SK-N-SH (cell line): ENCODE measurements at regions not wholly inside any gene's neighbourhood (a gene's known extent, or its start where the extent isn't known, plus 50 kb on each side); places are given as distances from the start of the nearest gene placed in this dataset.

ENCODE experiments used
- ELF1 ChIP-seq: IDR thresholded peaks from 2 replicates; pipeline ENCODE4 v1.4.0; 2012
- EP300 ChIP-seq, 2 experiments: IDR thresholded peaks; 2 replicates each; pipeline versions ENCODE4 v1.4.0 to v1.6.1; 2012; ENCODE audit warnings: borderline replicate concordance in 1 of 2, low read depth in 1 of 2, low read length in 1 of 2
- EZH2phosphoT487 ChIP-seq: fragments of 200-600 bp; sonication (generic); IDR thresholded peaks from 2 replicates; pipeline ENCODE4 v1.6.1; 2017; ENCODE audit warnings: low read depth, mixed run types, mild to moderate bottlenecking, antibody characterized with exemption, moderate library complexity, borderline replicate concordance
- GABPA ChIP-seq: IDR thresholded peaks from 2 replicates; pipeline ENCODE4 v1.4.0; 2012; ENCODE audit warnings: low read depth, mild to moderate bottlenecking
- POLR2AphosphoS5 ChIP-seq: IDR thresholded peaks from 2 replicates; pipeline ENCODE4 v1.6.1; 2012; ENCODE audit warnings: low read depth, low read length
- RAD21 ChIP-seq: IDR thresholded peaks from 2 replicates; pipeline ENCODE4 v1.6.1; 2012; ENCODE audit warnings: mild to moderate bottlenecking, low read length
- YY1 ChIP-seq: IDR thresholded peaks from 2 replicates; pipeline ENCODE4 v1.4.0; 2012; ENCODE audit warnings: low read depth, mild to moderate bottlenecking
- TF ChIP-seq, protein P1 (sequence below): IDR thresholded peaks from 2 replicates; pipeline ENCODE4 v1.4.0; 2012; ENCODE audit warnings: low read depth
- TF ChIP-seq, protein P2 (sequence below): fragments of 200-600 bp; sonication (generic); IDR thresholded peaks from 2 replicates; pipeline ENCODE4 v1.6.1; 2017; ENCODE audit warnings: antibody characterized with exemption, mild to moderate bottlenecking, moderate library complexity
- TF ChIP-seq, protein P3 (sequence below): fragments of 150-350 bp; IDR thresholded peaks from 2 replicates; pipeline ENCODE4 v1.6.1; 2017; ENCODE audit warnings: antibody characterized with exemption, low read length, low read depth, borderline replicate concordance

DNA sequence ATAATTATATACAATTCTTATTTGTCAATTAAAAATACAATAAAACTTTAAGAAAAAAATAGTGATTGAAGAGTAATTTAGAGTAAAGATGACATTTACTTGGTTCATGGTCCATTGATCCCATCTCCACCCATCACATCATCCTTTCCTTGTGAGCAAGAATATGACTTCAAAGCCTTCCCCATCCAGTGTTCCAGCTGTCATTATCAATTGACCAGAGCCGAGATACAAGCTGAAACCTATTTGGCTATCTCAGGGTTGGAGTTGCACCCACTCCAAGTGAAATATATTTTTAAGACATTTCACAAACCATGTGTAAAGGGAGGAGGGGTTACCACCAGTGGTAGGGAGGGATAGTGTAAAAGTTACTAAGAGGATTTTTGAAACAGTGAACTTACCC, 428.9 kb upstream of the C1orf87 start:
- TF ChIP-seq EZH2phosphoT487 (no peak), ELF1 (no peak), RAD21 (no peak), EP300 (IDR thresholded peaks at IDR 0.05; ENCODE audit: borderline replicate concordance in 1 of 2, low read depth in 1 of 2, low read length in 1 of 2) (no peak), GABPA (no peak), POLR2AphosphoS5 (no peak), YY1 (no peak)
- TF ChIP-seq, protein P1, sequence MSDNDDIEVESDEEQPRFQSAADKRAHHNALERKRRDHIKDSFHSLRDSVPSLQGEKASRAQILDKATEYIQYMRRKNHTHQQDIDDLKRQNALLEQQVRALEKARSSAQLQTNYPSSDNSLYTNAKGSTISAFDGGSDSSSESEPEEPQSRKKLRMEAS = no peak
- TF ChIP-seq, protein P2, sequence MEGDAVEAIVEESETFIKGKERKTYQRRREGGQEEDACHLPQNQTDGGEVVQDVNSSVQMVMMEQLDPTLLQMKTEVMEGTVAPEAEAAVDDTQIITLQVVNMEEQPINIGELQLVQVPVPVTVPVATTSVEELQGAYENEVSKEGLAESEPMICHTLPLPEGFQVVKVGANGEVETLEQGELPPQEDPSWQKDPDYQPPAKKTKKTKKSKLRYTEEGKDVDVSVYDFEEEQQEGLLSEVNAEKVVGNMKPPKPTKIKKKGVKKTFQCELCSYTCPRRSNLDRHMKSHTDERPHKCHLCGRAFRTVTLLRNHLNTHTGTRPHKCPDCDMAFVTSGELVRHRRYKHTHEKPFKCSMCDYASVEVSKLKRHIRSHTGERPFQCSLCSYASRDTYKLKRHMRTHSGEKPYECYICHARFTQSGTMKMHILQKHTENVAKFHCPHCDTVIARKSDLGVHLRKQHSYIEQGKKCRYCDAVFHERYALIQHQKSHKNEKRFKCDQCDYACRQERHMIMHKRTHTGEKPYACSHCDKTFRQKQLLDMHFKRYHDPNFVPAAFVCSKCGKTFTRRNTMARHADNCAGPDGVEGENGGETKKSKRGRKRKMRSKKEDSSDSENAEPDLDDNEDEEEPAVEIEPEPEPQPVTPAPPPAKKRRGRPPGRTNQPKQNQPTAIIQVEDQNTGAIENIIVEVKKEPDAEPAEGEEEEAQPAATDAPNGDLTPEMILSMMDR = no peak
- TF ChIP-seq, protein P3, sequence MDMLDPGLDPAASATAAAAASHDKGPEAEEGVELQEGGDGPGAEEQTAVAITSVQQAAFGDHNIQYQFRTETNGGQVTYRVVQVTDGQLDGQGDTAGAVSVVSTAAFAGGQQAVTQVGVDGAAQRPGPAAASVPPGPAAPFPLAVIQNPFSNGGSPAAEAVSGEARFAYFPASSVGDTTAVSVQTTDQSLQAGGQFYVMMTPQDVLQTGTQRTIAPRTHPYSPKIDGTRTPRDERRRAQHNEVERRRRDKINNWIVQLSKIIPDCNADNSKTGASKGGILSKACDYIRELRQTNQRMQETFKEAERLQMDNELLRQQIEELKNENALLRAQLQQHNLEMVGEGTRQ = no peak
